GM12874 (cell line): ENCODE measurements at regions not wholly inside any gene's neighbourhood (a gene's known extent, or its start where the extent isn't known, plus 50 kb on each side); places are given as distances from the start of the nearest gene placed in this dataset.

Experiments used
- CTCF ChIP-seq: IDR thresholded peaks from 2 replicates; pipeline ENCODE4 v1.5.1; 2011; ENCODE audit warnings: low read depth, mild to moderate bottlenecking, control low read depth, low read length, moderate library complexity; ENCODE audit not compliant: insufficient read depth

- TF ChIP-seq CTCF: no peak
Measured at GRCh38 chr4:56243107-56243506, 144.2 kb downstream of the AASDH start.

GRCh38 chr4:56241500-56241899 lies 145.8 kb downstream of the AASDH start:
- no peak for TF ChIP-seq CTCF

GRCh38 chr4:56240554-56241174 lies 146.6 kb downstream of the AASDH start:
- no peak for TF ChIP-seq CTCF

- TF ChIP-seq CTCF: no peak
Measured at GRCh38 chr4:56238251-56238650, 149.0 kb downstream of the AASDH start.

- TF ChIP-seq CTCF: no peak
Measured at GRCh38 chr4:56235725-56236124, 151.6 kb downstream of the AASDH start.

- no peak for TF ChIP-seq CTCF
Measured at GRCh38 chr4:56235011-56235410, 152.3 kb downstream of the AASDH start.

- TF ChIP-seq CTCF: no peak
Measured at GRCh38 chr4:56234098-56234497, 153.2 kb downstream of the AASDH start.
